SK-N-SH treated with all-trans-retinoic acid at 6 μM for 48 hours (cell line): ENCODE measurements at regions not wholly inside any gene's neighbourhood (a gene's known extent, or its start where the extent isn't known, plus 50 kb on each side); places are given as distances from the start of the nearest gene placed in this dataset.

Source experiments
- ATAC-seq: fragments of 200-7000 bp; cut with Tn5 transposase; 3 replicates; pipeline ENCODE4 v1.9.1; 2020; ENCODE audit warnings: mild to moderate bottlenecking, moderate library complexity
- ARNTL ChIP-seq: fragments of 450-650 bp; formaldehyde crosslinking; IDR thresholded peaks from 2 replicates; pipeline ENCODE4 v1.5.0; 2020; ENCODE audit warnings: low read depth, mild to moderate bottlenecking, moderate library complexity, borderline replicate concordance
- CSDC2 ChIP-seq: fragments of 250-450 bp; sonication (Bioruptor Pico); IDR thresholded peaks from 2 replicates; pipeline ENCODE4 v1.5.0; 2020; ENCODE audit warnings: mild to moderate bottlenecking, moderate library complexity
- ESRRG ChIP-seq: fragments of 250-450 bp; sonication (Bioruptor Pico); IDR thresholded peaks from 2 replicates; pipeline ENCODE4 v1.6.1; 2021; ENCODE audit warnings: mild to moderate bottlenecking
- GLIS3 ChIP-seq: fragments of 250-450 bp; sonication (Bioruptor Pico); IDR thresholded peaks from 2 replicates; pipeline ENCODE4 v1.5.0; 2020; ENCODE audit warnings: mild to moderate bottlenecking, moderate library complexity
- ISL1 ChIP-seq: fragments of 250-450 bp; sonication (Bioruptor Pico); IDR thresholded peaks from 2 replicates; pipeline ENCODE4 v2.1.2; 2022; ENCODE audit warnings: mild to moderate bottlenecking, moderate library complexity
- PPARA ChIP-seq: fragments of 250-450 bp; sonication (Bioruptor Pico); IDR thresholded peaks from 2 replicates; pipeline ENCODE4 v1.5.0; 2020; ENCODE audit warnings: mild to moderate bottlenecking, borderline replicate concordance
- RARB ChIP-seq: fragments of 250-450 bp; sonication (Bioruptor Pico); IDR thresholded peaks from 2 replicates; pipeline ENCODE4 v1.8.0; 2021; ENCODE audit warnings: mild to moderate bottlenecking, moderate library complexity
- SNAI2 ChIP-seq: fragments of 250-450 bp; sonication (Bioruptor Pico); IDR thresholded peaks from 2 replicates; pipeline ENCODE4 v1.5.0; 2020; ENCODE audit warnings: mild to moderate bottlenecking, moderate library complexity
- TCF4 ChIP-seq: fragments of 250-450 bp; sonication (Bioruptor Pico); IDR thresholded peaks from 2 replicates; pipeline ENCODE4 v1.8.0; 2021; ENCODE audit warnings: mild to moderate bottlenecking, moderate library complexity, borderline replicate concordance
- TOX ChIP-seq: fragments of 250-450 bp; sonication (Bioruptor Pico); IDR thresholded peaks from 2 replicates; pipeline ENCODE4 v1.8.0; 2021; ENCODE audit warnings: mild to moderate bottlenecking, moderate library complexity, borderline replicate concordance
- ZC3H10 ChIP-seq: fragments of 250-450 bp; sonication (Bioruptor Pico); IDR thresholded peaks from 2 replicates; pipeline ENCODE4 v1.5.1; 2021; ENCODE audit warnings: mild to moderate bottlenecking, moderate library complexity
- ZFP30 ChIP-seq: fragments of 450-650 bp; formaldehyde crosslinking; IDR thresholded peaks from 2 replicates; pipeline ENCODE4 v1.5.0; 2022; ENCODE audit warnings: mild to moderate bottlenecking, moderate library complexity
- ZNF565 ChIP-seq: fragments of 450-650 bp; formaldehyde crosslinking; conservative IDR thresholded peaks from 2 replicates; pipeline ENCODE4 v1.5.0; 2020; ENCODE audit warnings: low read depth, mild to moderate bottlenecking, moderate library complexity
- ZNF70 ChIP-seq: fragments of 450-650 bp; formaldehyde crosslinking; IDR thresholded peaks from 2 replicates; pipeline ENCODE4 v1.5.0; 2020; ENCODE audit warnings: mild to moderate bottlenecking, moderate library complexity
- ZNF8 ChIP-seq: fragments of 450-650 bp; formaldehyde crosslinking; IDR thresholded peaks from 2 replicates; pipeline ENCODE4 v1.5.0; 2020; ENCODE audit warnings: mild to moderate bottlenecking, moderate library complexity
- TF ChIP-seq, protein P1 (sequence below): fragments of 250-450 bp; sonication (Bioruptor Pico); IDR thresholded peaks from 2 replicates; pipeline ENCODE4 v1.5.1; 2021; ENCODE audit warnings: mild to moderate bottlenecking, moderate library complexity
- TF ChIP-seq, protein P2 (sequence below): fragments of 250-450 bp; sonication (Bioruptor Pico); IDR thresholded peaks from 2 replicates; pipeline ENCODE4 v1.5.0; 2020; ENCODE audit warnings: mild to moderate bottlenecking, moderate library complexity
- TF ChIP-seq, protein P3 (sequence below): fragments of 250-450 bp; sonication (Bioruptor Pico); IDR thresholded peaks from 2 replicates; pipeline ENCODE4 v1.8.0; 2021; ENCODE audit warnings: low read depth, mild to moderate bottlenecking, moderate library complexity, borderline replicate concordance

DNA sequence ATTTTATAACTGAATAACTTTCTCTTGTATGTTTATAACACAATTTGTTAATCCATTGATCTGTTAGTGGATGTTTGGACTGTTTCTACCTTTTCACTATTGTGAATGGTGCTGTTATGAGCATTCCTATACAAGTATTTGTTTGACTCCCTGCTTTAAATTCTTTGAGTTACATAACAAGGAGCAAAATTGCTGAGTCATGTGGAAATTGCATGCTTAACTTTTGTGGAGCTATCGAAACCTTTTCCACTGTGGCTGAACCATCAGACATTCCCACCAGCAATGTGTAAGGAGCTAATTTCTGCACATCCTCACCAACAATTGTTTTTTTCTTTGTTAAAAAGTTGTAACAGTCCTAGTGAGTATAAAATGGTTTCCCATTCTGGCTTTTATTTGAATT lies 415.5 kb downstream of the CBLN2 start:
- TF ChIP-seq ISL1 (no peak), CSDC2 (CRISPR knock-in tag) (no peak)
- TF ChIP-seq, protein P1, sequence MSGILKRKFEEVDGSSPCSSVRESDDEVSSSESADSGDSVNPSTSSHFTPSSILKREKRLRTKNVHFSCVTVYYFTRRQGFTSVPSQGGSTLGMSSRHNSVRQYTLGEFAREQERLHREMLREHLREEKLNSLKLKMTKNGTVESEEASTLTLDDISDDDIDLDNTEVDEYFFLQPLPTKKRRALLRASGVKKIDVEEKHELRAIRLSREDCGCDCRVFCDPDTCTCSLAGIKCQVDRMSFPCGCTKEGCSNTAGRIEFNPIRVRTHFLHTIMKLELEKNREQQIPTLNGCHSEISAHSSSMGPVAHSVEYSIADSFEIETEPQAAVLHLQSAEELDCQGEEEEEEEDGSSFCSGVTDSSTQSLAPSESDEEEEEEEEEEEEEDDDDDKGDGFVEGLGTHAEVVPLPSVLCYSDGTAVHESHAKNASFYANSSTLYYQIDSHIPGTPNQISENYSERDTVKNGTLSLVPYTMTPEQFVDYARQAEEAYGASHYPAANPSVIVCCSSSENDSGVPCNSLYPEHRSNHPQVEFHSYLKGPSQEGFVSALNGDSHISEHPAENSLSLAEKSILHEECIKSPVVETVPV (CRISPR knock-in tag) = no peak
- TF ChIP-seq, protein P2, sequence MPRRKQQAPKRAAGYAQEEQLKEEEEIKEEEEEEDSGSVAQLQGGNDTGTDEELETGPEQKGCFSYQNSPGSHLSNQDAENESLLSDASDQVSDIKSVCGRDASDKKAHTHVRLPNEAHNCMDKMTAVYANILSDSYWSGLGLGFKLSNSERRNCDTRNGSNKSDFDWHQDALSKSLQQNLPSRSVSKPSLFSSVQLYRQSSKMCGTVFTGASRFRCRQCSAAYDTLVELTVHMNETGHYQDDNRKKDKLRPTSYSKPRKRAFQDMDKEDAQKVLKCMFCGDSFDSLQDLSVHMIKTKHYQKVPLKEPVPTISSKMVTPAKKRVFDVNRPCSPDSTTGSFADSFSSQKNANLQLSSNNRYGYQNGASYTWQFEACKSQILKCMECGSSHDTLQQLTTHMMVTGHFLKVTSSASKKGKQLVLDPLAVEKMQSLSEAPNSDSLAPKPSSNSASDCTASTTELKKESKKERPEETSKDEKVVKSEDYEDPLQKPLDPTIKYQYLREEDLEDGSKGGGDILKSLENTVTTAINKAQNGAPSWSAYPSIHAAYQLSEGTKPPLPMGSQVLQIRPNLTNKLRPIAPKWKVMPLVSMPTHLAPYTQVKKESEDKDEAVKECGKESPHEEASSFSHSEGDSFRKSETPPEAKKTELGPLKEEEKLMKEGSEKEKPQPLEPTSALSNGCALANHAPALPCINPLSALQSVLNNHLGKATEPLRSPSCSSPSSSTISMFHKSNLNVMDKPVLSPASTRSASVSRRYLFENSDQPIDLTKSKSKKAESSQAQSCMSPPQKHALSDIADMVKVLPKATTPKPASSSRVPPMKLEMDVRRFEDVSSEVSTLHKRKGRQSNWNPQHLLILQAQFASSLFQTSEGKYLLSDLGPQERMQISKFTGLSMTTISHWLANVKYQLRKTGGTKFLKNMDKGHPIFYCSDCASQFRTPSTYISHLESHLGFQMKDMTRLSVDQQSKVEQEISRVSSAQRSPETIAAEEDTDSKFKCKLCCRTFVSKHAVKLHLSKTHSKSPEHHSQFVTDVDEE = no peak

DNA sequence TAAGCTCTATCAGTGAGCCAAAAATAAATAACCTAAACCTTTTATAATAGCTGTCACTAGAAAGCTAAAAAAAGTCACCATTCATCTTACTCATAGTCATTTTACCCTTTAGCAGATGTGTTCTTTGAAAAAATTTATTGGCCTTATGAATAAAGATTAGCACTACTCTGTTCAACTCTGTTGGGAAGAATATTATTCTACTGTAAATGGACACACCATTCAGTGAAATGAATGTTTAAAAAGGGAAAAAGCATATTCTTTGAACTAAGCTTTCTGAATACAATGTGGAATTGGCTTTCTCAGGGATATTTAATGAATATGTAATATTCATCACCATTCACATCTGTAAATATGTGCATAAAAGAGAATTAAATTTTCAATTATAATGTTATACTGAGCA lies 422.0 kb downstream of the CBLN2 start:
- no peak for ATAC-seq
- TF ChIP-seq, protein P3, sequence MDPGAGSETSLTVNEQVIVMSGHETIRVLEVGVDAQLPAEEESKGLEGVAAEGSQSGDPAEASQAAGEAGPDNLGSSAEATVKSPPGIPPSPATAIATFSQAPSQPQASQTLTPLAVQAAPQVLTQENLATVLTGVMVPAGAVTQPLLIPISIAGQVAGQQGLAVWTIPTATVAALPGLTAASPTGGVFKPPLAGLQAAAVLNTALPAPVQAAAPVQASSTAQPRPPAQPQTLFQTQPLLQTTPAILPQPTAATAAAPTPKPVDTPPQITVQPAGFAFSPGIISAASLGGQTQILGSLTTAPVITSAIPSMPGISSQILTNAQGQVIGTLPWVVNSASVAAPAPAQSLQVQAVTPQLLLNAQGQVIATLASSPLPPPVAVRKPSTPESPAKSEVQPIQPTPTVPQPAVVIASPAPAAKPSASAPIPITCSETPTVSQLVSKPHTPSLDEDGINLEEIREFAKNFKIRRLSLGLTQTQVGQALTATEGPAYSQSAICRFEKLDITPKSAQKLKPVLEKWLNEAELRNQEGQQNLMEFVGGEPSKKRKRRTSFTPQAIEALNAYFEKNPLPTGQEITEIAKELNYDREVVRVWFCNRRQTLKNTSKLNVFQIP = no peak
- TF ChIP-seq ESRRG (CRISPR knock-in tag) = no peak
- no peak for TF ChIP-seq RARB
- TF ChIP-seq ZFP30 (CRISPR knock-in tag) = no peak
- TF ChIP-seq GLIS3 (CRISPR knock-in tag) = no peak
- TF ChIP-seq ZC3H10 = no peak
- TF ChIP-seq, all 23 proteins: peak for 0

More for the DNA sequence above, 415.5 kb downstream of the CBLN2 start:
- ATAC-seq = no peak

DNA sequence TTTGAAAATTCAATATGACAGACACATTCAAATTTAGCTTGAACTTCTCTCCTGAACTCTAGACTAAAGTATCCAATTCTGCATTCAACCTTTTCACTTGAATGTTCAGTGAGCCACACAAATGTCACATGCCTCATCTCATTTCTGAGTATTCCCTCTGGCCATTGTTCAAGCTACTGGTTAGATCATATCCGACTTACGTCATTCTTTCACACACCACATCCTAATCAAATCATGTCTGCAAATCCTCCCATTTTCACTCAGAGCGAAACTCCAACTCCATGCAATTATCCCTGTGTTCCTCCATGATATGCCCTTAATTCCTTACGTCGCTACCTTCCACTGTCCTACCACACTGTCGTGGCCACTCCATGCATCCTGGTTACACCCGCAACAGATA lies 425.1 kb downstream of the CBLN2 start:
- no peak for TF ChIP-seq ZNF70 (CRISPR knock-in tag)
- TF ChIP-seq PPARA = no peak
- TF ChIP-seq TCF4 (CRISPR knock-in tag) = no peak
- no peak for TF ChIP-seq ARNTL
- TF ChIP-seq ZFP30 (CRISPR knock-in tag) = no peak
- TF ChIP-seq ZNF8 = no peak
- TF ChIP-seq SNAI2 (CRISPR knock-in tag) = no peak
- TF ChIP-seq ZC3H10 = no peak
- no peak for TF ChIP-seq RARB
- no peak for TF ChIP-seq TOX
- no peak for TF ChIP-seq ZNF565
- TF ChIP-seq, protein P2 = no peak
- TF ChIP-seq, all 23 proteins: peak for 0

DNA sequence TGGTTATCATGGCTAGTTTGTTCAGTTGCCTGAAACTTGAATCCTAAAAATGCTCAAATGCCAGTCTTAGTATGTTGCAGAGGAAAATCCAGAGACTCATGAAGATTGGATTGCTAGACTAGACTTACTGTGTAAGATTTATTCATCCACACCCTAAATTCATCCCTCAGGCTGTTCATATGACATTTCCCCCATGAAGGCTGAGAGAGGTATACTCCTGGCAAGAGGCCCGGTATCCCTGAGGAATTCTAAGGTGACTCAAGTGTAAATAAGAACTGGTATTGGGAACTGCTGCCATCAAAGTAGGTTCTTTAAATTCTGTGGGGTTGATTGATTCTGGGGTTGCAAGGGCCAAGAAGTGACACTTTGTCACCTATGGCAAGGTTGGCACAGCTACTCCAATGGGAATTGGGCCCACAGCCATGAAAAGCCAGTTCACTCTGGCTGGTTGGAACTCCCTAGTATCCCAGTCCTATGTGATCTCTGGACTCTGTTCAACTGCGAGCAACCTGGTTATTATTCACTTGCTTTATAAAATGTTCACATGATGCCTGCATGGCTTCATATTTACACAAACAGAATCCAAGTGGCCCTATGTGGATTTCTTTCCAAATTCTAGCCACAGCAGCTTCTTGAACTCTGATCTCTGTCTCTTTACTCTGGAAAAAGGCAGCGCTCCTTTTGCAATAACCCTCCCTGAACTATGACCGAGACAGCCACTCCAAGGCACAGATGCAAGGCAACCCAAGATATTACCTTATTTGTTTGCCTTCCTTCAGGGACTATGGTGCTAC lies 429.1 kb downstream of the CBLN2 start:
- TF ChIP-seq ESRRG (CRISPR knock-in tag) (no peak), TOX (no peak)
- ATAC-seq = no peak

More for the DNA sequence above, 425.1 kb downstream of the CBLN2 start:
- no peak for ATAC-seq
